Prostate gland (tissue), 2 donors: ENCODE measurements at regions not wholly inside any gene's neighbourhood (a gene's known extent, or its start where the extent isn't known, plus 50 kb on each side); places are given as distances from the start of the nearest gene placed in this dataset.

Experiments
- DNase-seq: peaks from one replicate; pipeline ENCODE4 v3.0.0-alpha.2; 2019; ENCODE audit warnings: low spot score
- H3K27ac ChIP-seq, 2 donors: fragments of 200-600 bp; sonication (generic); 2 replicates each; pipeline ENCODE4 v1.5.1; 2017 to 2019
- H3K27me3 ChIP-seq: fragments of 200-600 bp; sonication (generic); replicated peaks from 2 replicates; pipeline ENCODE4 v1.5.1; 2019; ENCODE audit not compliant: insufficient read depth
- H3K36me3 ChIP-seq, 2 donors: fragments of 200-600 bp; sonication (generic); 1 replicate in 1 of 2; 2 replicates in 1 of 2; pipeline versions ENCODE4 v1.5.1 to v1.8.1; 2017 to 2019
- H3K4me1 ChIP-seq: fragments of 200-600 bp; sonication (generic); replicated peaks from 2 replicates; pipeline ENCODE4 v1.5.1; 2019
- H3K4me3 ChIP-seq, 2 donors: fragments of 200-600 bp; sonication (generic); 2 replicates each; pipeline ENCODE4 v1.5.1; 2017 to 2019
- H3K9me3 ChIP-seq: fragments of 200-600 bp; sonication (generic); 2 replicates; pipeline ENCODE4 v1.5.1; 2017
- POLR2A ChIP-seq: fragments of 450-650 bp; IDR thresholded peaks from one replicate; pipeline ENCODE4 v1.6.1; 2016; ENCODE audit warnings: antibody characterized with exemption, mild to moderate bottlenecking
- POLR2AphosphoS5 ChIP-seq: sonication (generic); formaldehyde crosslinking; IDR thresholded peaks from one replicate; pipeline ENCODE4 v1.6.1; 2017; ENCODE audit warnings: antibody characterized with exemption
- WGBS: methylation state at CpG from one replicate; pipeline ENCODE4 v1.1.5; 2018; 5-methylcytosine and 5-hydroxymethylcytosine counted together
- intact Hi-C: fragments of 100-400 bp; cut with DNase I; formaldehyde crosslinking; loops from one replicate; pipeline ENCODE4 v1.14.2; 2022
- TF ChIP-seq, protein P1 (sequence below), 4 experiments: fragments of 200-600 bp in 2 of 4; fragments of 450-650 bp in 2 of 4; sonication (generic) in 2 of 4; IDR thresholded peaks; 1 replicate in 3 of 4; 2 replicates in 1 of 4; pipeline ENCODE4 v1.5.1; 2016 to 2019; ENCODE audit warnings: antibody characterized with exemption in 4 of 4, mild to moderate bottlenecking in 2 of 4, moderate library complexity in 2 of 4

DNA sequence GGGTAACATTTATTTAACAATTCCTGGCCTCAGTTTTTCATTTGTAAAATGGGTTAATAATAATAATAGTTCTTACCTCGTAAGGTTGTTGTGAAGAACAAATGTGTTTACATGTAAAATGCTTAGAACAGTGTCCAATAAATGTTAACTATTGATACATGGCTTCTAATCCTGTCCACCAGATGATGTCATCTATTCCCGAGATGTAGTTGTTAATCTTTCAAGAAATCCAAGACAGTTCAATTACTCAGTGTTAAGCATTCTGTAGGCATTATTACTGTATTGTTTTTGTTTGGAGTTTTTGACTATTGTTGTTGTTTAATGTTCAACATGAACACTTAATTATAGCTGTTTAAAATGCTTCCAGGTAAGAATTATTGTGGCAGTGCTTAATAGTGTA, 131.0 kb upstream of the FNDC3A start:
- TF ChIP-seq, protein P1, sequence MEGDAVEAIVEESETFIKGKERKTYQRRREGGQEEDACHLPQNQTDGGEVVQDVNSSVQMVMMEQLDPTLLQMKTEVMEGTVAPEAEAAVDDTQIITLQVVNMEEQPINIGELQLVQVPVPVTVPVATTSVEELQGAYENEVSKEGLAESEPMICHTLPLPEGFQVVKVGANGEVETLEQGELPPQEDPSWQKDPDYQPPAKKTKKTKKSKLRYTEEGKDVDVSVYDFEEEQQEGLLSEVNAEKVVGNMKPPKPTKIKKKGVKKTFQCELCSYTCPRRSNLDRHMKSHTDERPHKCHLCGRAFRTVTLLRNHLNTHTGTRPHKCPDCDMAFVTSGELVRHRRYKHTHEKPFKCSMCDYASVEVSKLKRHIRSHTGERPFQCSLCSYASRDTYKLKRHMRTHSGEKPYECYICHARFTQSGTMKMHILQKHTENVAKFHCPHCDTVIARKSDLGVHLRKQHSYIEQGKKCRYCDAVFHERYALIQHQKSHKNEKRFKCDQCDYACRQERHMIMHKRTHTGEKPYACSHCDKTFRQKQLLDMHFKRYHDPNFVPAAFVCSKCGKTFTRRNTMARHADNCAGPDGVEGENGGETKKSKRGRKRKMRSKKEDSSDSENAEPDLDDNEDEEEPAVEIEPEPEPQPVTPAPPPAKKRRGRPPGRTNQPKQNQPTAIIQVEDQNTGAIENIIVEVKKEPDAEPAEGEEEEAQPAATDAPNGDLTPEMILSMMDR (IDR thresholded peaks at IDR 0.05) = no peak
- TF ChIP-seq POLR2AphosphoS5 (no peak), POLR2A (no peak)
- Histone ChIP-seq H3K27ac (no peak overlapping the region), H3K4me3 (no peak overlapping the region), H3K4me1 (no peaks in the 10 kb centered on the region), H3K27me3 (no peaks in the 10 kb centered on the region), H3K36me3 (no peaks in the 10 kb centered on the region), H3K9me3 (no peaks in the 10 kb centered on the region)
- 81% methylated on average over 2 of the region's 2 CpGs for WGBS
- intact Hi-C loops = no loop called here
- DNase-seq = no peak

DNA sequence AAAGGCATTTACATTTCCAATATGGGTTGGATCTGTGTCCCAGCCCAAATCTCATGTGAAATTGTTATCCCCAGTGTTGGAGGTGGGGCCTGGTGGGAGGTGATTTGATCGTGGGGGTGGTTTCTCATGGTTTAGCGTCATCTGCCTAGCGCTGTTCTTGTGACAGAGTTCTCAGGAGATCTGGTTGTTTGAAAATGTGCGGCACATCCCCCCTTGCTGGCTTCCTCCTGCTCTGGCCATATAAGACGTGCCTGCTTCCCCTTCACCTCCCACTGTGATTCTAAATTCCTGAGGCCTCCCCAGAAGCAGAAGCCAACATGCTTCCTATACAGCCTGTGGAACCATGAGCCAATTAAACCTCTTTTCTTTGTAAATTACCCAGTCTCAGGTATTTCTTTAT, 126.2 kb upstream of the FNDC3A start:
- no peaks in the 10 kb centered on the region for H3K36me3 ChIP-seq
- no peaks in the 10 kb centered on the region for H3K9me3 ChIP-seq
- H3K4me3 ChIP-seq = no peak overlapping the region
- WGBS = 91% methylated on average over 5 of the region's 5 CpGs
- no peak for DNase-seq
- no peaks in the 10 kb centered on the region for H3K27me3 ChIP-seq
- intact Hi-C loops = no loop called here
- no peak for TF ChIP-seq POLR2AphosphoS5
- no peak for TF ChIP-seq POLR2A
- TF ChIP-seq, protein P1 (IDR thresholded peaks at IDR 0.05) = no peak
- no peaks in the 10 kb centered on the region for H3K4me1 ChIP-seq
- no peak overlapping the region for H3K27ac ChIP-seq

DNA sequence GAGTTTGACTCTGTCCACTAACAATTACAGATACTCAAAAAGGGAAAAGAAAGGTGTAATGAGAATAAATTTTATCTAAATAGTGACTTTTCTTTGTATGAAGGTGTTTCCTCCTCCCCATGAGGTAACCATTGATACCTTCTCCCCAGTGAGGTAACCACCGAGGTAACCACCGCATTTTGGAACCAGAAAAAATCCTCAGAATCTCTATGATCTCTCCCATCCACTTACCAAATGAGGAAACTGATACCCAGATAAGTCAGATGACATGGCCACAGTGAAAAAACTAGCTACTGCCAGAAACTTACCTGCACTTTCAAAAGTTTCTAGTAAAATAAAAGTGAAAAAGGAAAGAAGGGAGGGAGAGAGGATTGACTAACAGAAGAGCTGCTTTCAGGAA, 124.0 kb upstream of the FNDC3A start:
- Histone ChIP-seq H3K4me3 (no peak overlapping the region), H3K36me3 (no peaks in the 10 kb centered on the region), H3K4me1 (no peaks in the 10 kb centered on the region), H3K27ac (no peak overlapping the region), H3K27me3 (no peaks in the 10 kb centered on the region), H3K9me3 (no peaks in the 10 kb centered on the region)
- 85% methylated on average over 2 of the region's 2 CpGs for WGBS
- TF ChIP-seq POLR2A (no peak), POLR2AphosphoS5 (no peak)
- TF ChIP-seq, protein P1 (IDR thresholded peaks at IDR 0.05) = no peak
- intact Hi-C loops = no loop called here
- no peak for DNase-seq

DNA sequence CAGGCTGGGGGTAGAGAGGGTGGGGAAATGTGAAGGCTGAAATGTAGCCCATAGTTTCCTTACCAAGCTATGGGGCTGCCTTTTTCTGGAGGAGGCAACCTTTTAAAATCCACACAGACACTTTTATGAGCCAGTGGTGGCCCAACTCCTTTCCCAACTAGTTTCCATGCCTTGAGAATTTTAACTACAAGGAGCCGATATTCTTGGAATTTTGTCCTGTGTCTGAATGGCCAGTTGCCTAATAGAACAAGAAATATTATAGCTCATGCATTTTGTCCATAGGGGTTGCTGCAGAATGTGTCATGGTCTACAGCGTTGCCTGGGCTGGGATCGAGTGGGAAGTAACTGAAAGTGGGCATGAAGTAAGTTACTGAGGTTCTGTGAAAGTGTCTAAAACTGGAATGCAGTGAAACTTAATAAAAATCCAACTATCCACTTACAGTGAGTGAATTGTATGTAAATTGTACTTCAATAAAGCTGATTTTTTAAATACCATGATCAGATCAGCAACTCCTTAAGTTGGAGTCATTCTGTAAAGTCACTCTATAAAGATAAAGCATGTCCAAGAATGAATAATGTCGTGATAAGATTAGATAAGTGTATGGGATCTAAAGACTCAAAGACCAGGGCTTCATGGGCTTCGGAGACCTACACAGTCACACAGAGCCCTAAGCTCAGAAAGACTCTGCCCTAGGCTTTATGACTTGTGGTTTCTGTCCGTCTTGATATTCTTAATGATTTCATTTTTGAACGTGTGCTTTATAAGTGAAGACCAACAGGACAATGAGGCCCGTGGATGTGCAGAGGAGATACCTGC, 122.6 kb upstream of the FNDC3A start:
- H3K27ac ChIP-seq = no peak overlapping the region
- no peaks in the 10 kb centered on the region for H3K9me3 ChIP-seq
- H3K36me3 ChIP-seq = no peaks in the 10 kb centered on the region
- no peaks in the 10 kb centered on the region for H3K4me1 ChIP-seq
- DNase-seq = no peak
- TF ChIP-seq, protein P1 (IDR thresholded peaks at IDR 0.05) = no peak
- TF ChIP-seq POLR2AphosphoS5 (no peak), POLR2A (no peak)
- H3K4me3 ChIP-seq = no peak overlapping the region
- no peaks in the 10 kb centered on the region for H3K27me3 ChIP-seq
- intact Hi-C loops = no loop called here
- WGBS = 63% methylated on average over 8 of the region's 8 CpGs

DNA sequence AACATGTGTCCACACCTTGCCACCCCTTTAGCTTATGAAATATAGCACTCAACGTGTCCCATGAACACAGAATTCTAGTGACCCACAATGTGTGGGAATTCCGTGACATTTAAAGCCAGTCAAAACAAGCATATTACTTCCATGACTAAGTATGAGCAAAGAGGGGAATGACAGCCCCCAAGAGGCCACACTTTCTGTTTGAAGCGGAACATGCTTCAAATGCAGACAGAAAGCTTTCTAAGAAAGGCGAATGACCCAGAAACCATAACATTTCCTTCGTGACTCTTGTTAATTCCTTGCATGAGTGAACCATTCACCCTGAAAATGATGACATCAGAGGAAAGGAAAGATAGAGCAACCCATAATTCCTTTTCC, 122.0 kb upstream of the FNDC3A start:
- no peak for DNase-seq
- Histone ChIP-seq H3K36me3 (no peaks in the 10 kb centered on the region), H3K27me3 (no peaks in the 10 kb centered on the region), H3K4me3 (no peak overlapping the region), H3K9me3 (no peaks in the 10 kb centered on the region), H3K27ac (no peak overlapping the region), H3K4me1 (no peaks in the 10 kb centered on the region)
- 52% methylated on average over 5 of the region's 5 CpGs for whole genome bisulfite sequencing
- TF ChIP-seq POLR2A = no peak
- TF ChIP-seq, protein P1 (IDR thresholded peaks at IDR 0.05) = no peak
- TF ChIP-seq POLR2AphosphoS5 = no peak
- intact Hi-C loops = no loop called here
